IMR-90 (cell line): ENCODE measurements at regions not wholly inside any gene's neighbourhood (a gene's known extent, or its start where the extent isn't known, plus 50 kb on each side); places are given as distances from the start of the nearest gene placed in this dataset.

Source experiments
- ATAC-seq: fragments of 200-7000 bp; cut with Tn5 transposase; 2 replicates; pipeline ENCODE4 v1.9.1; 2020; ENCODE audit warnings: low read depth, mild to moderate bottlenecking, moderate library complexity
- BruUV-seq: library from RNA; stranded (reverse); fragments of 400-500 nt; replicated peaks from 2 replicates; lab custom pipeline; 2021; lab: Mats Ljungman, UMichigan
- CTCF ChIA-PET: fragments of 300-600 bp; formaldehyde crosslinking; extraction: SDS; loops from one replicate; lab custom pipeline; 2021; ENCODE audit warnings: antibody characterized with exemption; lab: Yijun Ruan, JAX
- POLR2A ChIA-PET: fragments of 300-600 bp; sonication (Branson Sonifier 250); formaldehyde crosslinking; loops from one replicate; lab custom pipeline; 2022; ENCODE audit warnings: antibody characterized with exemption; ENCODE audit not compliant: unreplicated experiment; lab: Charles Lee
- DNase-seq: peaks from one replicate; pipeline ENCODE4 v3.0.0; 2013
- H2AFZ ChIP-seq: replicated peaks from 2 replicates; pipeline ENCODE3; 2013; ENCODE audit warnings: low read length, mild to moderate bottlenecking; ENCODE audit not compliant: poor library complexity
- H2AK5ac ChIP-seq: 2 replicates; pipeline ENCODE4 v1.6.1; 2013; ENCODE audit warnings: low read depth, low read length, inconsistent platforms
- H2AK9ac ChIP-seq: replicated peaks from 2 replicates; pipeline ENCODE3; 2013; ENCODE audit warnings: mild to moderate bottlenecking, low read depth, low read length, moderate library complexity; ENCODE audit not compliant: poor library complexity
- H2BK120ac ChIP-seq: 2 replicates; pipeline ENCODE4 v1.6.1; 2013; ENCODE audit warnings: low read depth, low read length, inconsistent platforms
- H2BK15ac ChIP-seq: 3 replicates; pipeline ENCODE4 v1.6.1; 2013; ENCODE audit warnings: low read depth, low read length, inconsistent platforms
- H2BK20ac ChIP-seq: 2 replicates; pipeline ENCODE4 v1.6.1; 2013; ENCODE audit warnings: low read depth, mild to moderate bottlenecking, inconsistent platforms, low read length, moderate library complexity
- H2BK5ac ChIP-seq: 2 replicates; pipeline ENCODE4 v1.6.1; 2013; ENCODE audit warnings: mild to moderate bottlenecking, low read depth, low read length, inconsistent platforms; ENCODE audit not compliant: poor library complexity, severe bottlenecking
- H3K14ac ChIP-seq: replicated peaks from 2 replicates; pipeline ENCODE4 v1.6.1; 2013; ENCODE audit warnings: low read depth, low read length, inconsistent platforms
- H3K18ac ChIP-seq: 2 replicates; pipeline ENCODE4 v1.6.1; 2013; ENCODE audit warnings: low read depth, low read length, control low read depth
- H3K23ac ChIP-seq: 2 replicates; pipeline ENCODE4 v1.6.1; 2013; ENCODE audit warnings: low read depth, low read length, inconsistent platforms
- H3K27ac ChIP-seq: 2 replicates; pipeline ENCODE4 v1.5.1; 2013; ENCODE audit warnings: mild to moderate bottlenecking, control low read depth, low read length; ENCODE audit not compliant: insufficient read depth
- H3K27me3 ChIP-seq: 2 replicates; pipeline ENCODE4 v1.6.1; 2013; ENCODE audit warnings: low read length; ENCODE audit not compliant: control insufficient read depth, insufficient read depth
- H3K36me3 ChIP-seq: 2 replicates; pipeline ENCODE4 v1.6.1; 2013; ENCODE audit warnings: low read length, mixed read lengths; ENCODE audit not compliant: control insufficient read depth, insufficient read depth
- H3K4ac ChIP-seq: 2 replicates; pipeline ENCODE4 v1.6.1; 2013; ENCODE audit warnings: low read depth, low read length, inconsistent platforms
- H3K4me1 ChIP-seq: 2 replicates; pipeline ENCODE4 v1.6.1; 2013; ENCODE audit warnings: low read length, mixed read lengths; ENCODE audit not compliant: control insufficient read depth, insufficient read depth
- H3K4me2 ChIP-seq: 2 replicates; pipeline ENCODE4 v1.6.1; 2013; ENCODE audit warnings: low read depth, mild to moderate bottlenecking, control low read depth, low read length, moderate library complexity
- H3K4me3 ChIP-seq: 2 replicates; pipeline ENCODE4 v1.5.1; 2013; ENCODE audit warnings: low read depth, mild to moderate bottlenecking, control low read depth, low read length, moderate library complexity; ENCODE audit not compliant: insufficient read depth
- H3K56ac ChIP-seq: 2 replicates; pipeline ENCODE4 v1.6.1; 2013; ENCODE audit warnings: low read length, inconsistent platforms; ENCODE audit not compliant: insufficient read depth; ENCODE audit errors: extremely low read depth
- H3K79me1 ChIP-seq, 2 experiments: 2 replicates each; pipeline ENCODE4 v1.6.1; 2013; ENCODE audit warnings: low read length in 2 of 2, inconsistent platforms in 1 of 2, low read depth in 1 of 2
- H3K9ac ChIP-seq: 2 replicates; pipeline ENCODE4 v1.6.1; 2013; ENCODE audit warnings: low read depth, low read length, control low read depth
- H3K9me1 ChIP-seq: 2 replicates; pipeline ENCODE4 v1.6.1; 2013; ENCODE audit warnings: low read length, inconsistent platforms; ENCODE audit not compliant: insufficient read depth
- H3K9me3 ChIP-seq: 2 replicates; pipeline ENCODE4 v1.6.1; 2013; ENCODE audit warnings: low read length; ENCODE audit not compliant: control insufficient read depth, insufficient read depth
- H4K20me1 ChIP-seq: 2 replicates; pipeline ENCODE4 v1.6.1; 2013; ENCODE audit warnings: low read length, inconsistent platforms; ENCODE audit not compliant: insufficient read depth
- H4K5ac ChIP-seq: 2 replicates; pipeline ENCODE4 v1.6.1; 2013; ENCODE audit warnings: mild to moderate bottlenecking, low read depth, low read length, control low read depth
- H4K8ac ChIP-seq, 2 experiments: 2 replicates each; pipeline ENCODE4 v1.6.1; 2013; ENCODE audit warnings: low read depth in 2 of 2, low read length in 2 of 2, control low read depth in 1 of 2, inconsistent platforms in 1 of 2
- H4K91ac ChIP-seq: 2 replicates; pipeline ENCODE4 v1.6.1; 2013; ENCODE audit warnings: low read depth, low read length, inconsistent platforms; ENCODE audit not compliant: insufficient read depth
- CEBPB ChIP-seq: IDR thresholded peaks from 2 replicates; pipeline ENCODE4 v1.6.1; 2012; ENCODE audit warnings: low read depth, low read length, improper control_type of control experiment
- FOS ChIP-seq: fragments of 150-350 bp; IDR thresholded peaks from 2 replicates; pipeline ENCODE4 v1.6.1; 2016; ENCODE audit warnings: low read depth, low read length
- WGBS, 2 experiments: methylation state at CpG; one replicate each; pipeline versions ENCODE4 v1.1.5 to v1.1.7; 2013; ENCODE audit warnings: missing lambda C conversion rate in 2 of 2; ENCODE audit not compliant: insufficient read length in 1 of 2; ENCODE audit errors: extremely low coverage in 2 of 2; 5-methylcytosine and 5-hydroxymethylcytosine counted together
- dilution Hi-C: fragments of 300-500 bp; cut with HindIII; formaldehyde crosslinking; loops from one replicate; pipeline ENCODE4 v1.14.3; 2018; ENCODE audit warnings: low sequenced_read_pairs; ENCODE audit not compliant: unreplicated experiment
- in situ Hi-C: fragments of 300-500 bp; cut with MboI; formaldehyde crosslinking; loops from 3 replicates; pipeline ENCODE4 v1.14.3; 2019; ENCODE audit warnings: low sequenced_read_pairs, inconsistent platforms, mixed read lengths
- intact Hi-C: fragments of 100-400 bp; cut with micrococcal nuclease; formaldehyde crosslinking; loops from 2 replicates; pipeline ENCODE4 v1.10.0; 2022

DNA sequence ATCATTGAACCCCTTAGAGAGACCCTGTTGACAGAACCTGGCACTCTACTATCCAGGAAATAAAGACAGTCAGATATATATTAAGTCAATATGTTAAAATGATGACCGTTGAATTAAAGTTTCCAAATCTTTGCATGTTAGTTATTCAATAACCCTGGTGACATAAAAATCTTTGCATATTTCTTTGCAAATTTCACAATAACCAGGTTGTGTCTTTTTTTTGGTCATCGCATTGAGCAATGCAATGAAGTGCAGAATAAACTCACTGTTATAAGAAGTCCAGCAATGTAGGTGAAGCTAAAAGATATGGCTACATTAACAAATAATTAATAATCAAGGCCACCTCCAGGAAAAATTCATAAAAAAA, 596.9 kb downstream of the NYAP2 start:
- no peak overlapping the region for H3K56ac ChIP-seq
- H3K9ac ChIP-seq = no peak overlapping the region
- no TSS peak for BruUV-seq
- H4K20me1 ChIP-seq = no peaks in the 10 kb centered on the region
- no peak overlapping the region for H4K5ac ChIP-seq
- intact Hi-C loops = no loop called here
- POLR2A ChIA-PET = no interaction called here
- H3K4me2 ChIP-seq = peak overlapping the region; percentile 49; the same call in 1 of the 2 replicates
- no peak overlapping the region for H2AK5ac ChIP-seq
- H2BK120ac ChIP-seq = no peak overlapping the region
- no peak overlapping the region for H2AFZ ChIP-seq
- DNase-seq (no peak), ATAC-seq (no peak)
- no peak overlapping the region for H3K27ac ChIP-seq
- WGBS, 2 experiments = no CpG with 5 or more reads among the region's 2 CpGs
- H3K4me1 ChIP-seq = peaks cover 11% of the 10 kb centered on the region; the same call in 1 of the 2 replicates
- H3K4me3 ChIP-seq = no peak overlapping the region
- dilution Hi-C loops = no loop called here
- no peak overlapping the region for H3K14ac ChIP-seq
- TF ChIP-seq CEBPB (peak; percentile 73), FOS (no peak)
- in situ Hi-C loops = no loop called here
- no peak overlapping the region for H4K8ac ChIP-seq
- no peak overlapping the region for H2AK9ac ChIP-seq
- H4K91ac ChIP-seq = no peak overlapping the region
- no peak overlapping the region for H3K4ac ChIP-seq
- H2BK20ac ChIP-seq = no peak overlapping the region
- no peaks in the 10 kb centered on the region for H3K9me3 ChIP-seq
- no peaks in the 10 kb centered on the region for H3K27me3 ChIP-seq
- H2BK5ac ChIP-seq = peak overlapping the region; percentile 58
- peaks cover 4% of the 10 kb centered on the region; the same call in 1 of the 2 replicates for H3K9me1 ChIP-seq
- no peak overlapping the region for H3K23ac ChIP-seq
- H3K36me3 ChIP-seq = no peaks in the 10 kb centered on the region
- no peaks in the 10 kb centered on the region for H3K79me1 ChIP-seq
- CTCF ChIA-PET = interaction anchor here (0.6 kb wide), 1 partner anchor 11 kb away, joined by 3 read pairs; no protein-coding TSS in a partner anchor
- H3K18ac ChIP-seq = peak overlapping the region; percentile 39; the same call in 1 of the 2 replicates
- no peak overlapping the region for H2BK15ac ChIP-seq
